ENCODE measurements at regions not wholly inside any gene's neighbourhood (a gene's known extent, or its start where the extent isn't known, plus 50 kb on each side); places are given as distances from the start of the nearest gene placed in this dataset.

GRCh38 chr1:8147956-8148355 lies 121.8 kb upstream of the ERRFI1 start:
- intact Hi-C loops (cut with micrococcal nuclease) = no loop called here

GRCh38 chr1:8146257-8146855 lies 120.2 kb upstream of the ERRFI1 start:
- intact Hi-C loops (cut with micrococcal nuclease) = no loop called here

GRCh38 chr1:8145545-8146202 lies 119.6 kb upstream of the ERRFI1 start:
- intact Hi-C loops (cut with micrococcal nuclease) = no loop called here

GRCh38 chr1:8144323-8144722 lies 118.2 kb upstream of the ERRFI1 start:
- intact Hi-C loops (cut with micrococcal nuclease) = no loop called here

- intact Hi-C loops (cut with micrococcal nuclease) = no loop called here
Measured at GRCh38 chr1:8142955-8143629, 117.0 kb upstream of the ERRFI1 start.

GRCh38 chr1:8139941-8140340 lies 113.8 kb upstream of the ERRFI1 start:
- intact Hi-C loops (cut with micrococcal nuclease) = no loop called here

- intact Hi-C loops (cut with micrococcal nuclease) = no loop called here
Measured at GRCh38 chr1:8139383-8139782, 113.3 kb upstream of the ERRFI1 start.

GRCh38 chr1:8138673-8139072 lies 112.6 kb upstream of the ERRFI1 start:
- intact Hi-C loops (cut with micrococcal nuclease) = no loop called here

GRCh38 chr1:8137481-8138244 lies 111.6 kb upstream of the ERRFI1 start:
- intact Hi-C loops (cut with micrococcal nuclease) = no loop called here

- intact Hi-C loops (cut with micrococcal nuclease) = no loop called here
Measured at GRCh38 chr1:8136766-8137165, 110.7 kb upstream of the ERRFI1 start.

- intact Hi-C loops (cut with micrococcal nuclease) = no loop called here
Measured at GRCh38 chr1:8135250-8135649, 109.1 kb upstream of the ERRFI1 start.

GRCh38 chr1:8134546-8135235 lies 108.6 kb upstream of the ERRFI1 start:
- intact Hi-C loops (cut with micrococcal nuclease) = no loop called here

- intact Hi-C loops (cut with micrococcal nuclease) = no loop called here
Measured at GRCh38 chr1:8133657-8134430, 107.7 kb upstream of the ERRFI1 start.

- intact Hi-C loops (cut with micrococcal nuclease) = no loop called here
Measured at GRCh38 chr1:8133190-8133589, 107.1 kb upstream of the ERRFI1 start.

- intact Hi-C loops (cut with micrococcal nuclease) = no loop called here
Measured at GRCh38 chr1:8127171-8127641, 101.1 kb upstream of the ERRFI1 start.

GRCh38 chr1:8122477-8123407 lies 96.6 kb upstream of the ERRFI1 start:
- intact Hi-C loops (cut with micrococcal nuclease) = no loop called here

- intact Hi-C loops (cut with micrococcal nuclease) = no loop called here
Measured at GRCh38 chr1:8122160-8122476, 96.0 kb upstream of the ERRFI1 start.

- intact Hi-C loops (cut with micrococcal nuclease) = no loop called here
Measured at GRCh38 chr1:8121261-8122159, 95.4 kb upstream of the ERRFI1 start.

All from T-helper 1 cell treated with Interleukin-12 subunit alpha and Interleukin-12 subunit beta and Interleukin-4 antibody, amounts not matched to agents 30 ng/mL and 1 ng/mL, for 36 hours (primary cell).